ENCODE measurements at regions not wholly inside any gene's neighbourhood (a gene's known extent, or its start where the extent isn't known, plus 50 kb on each side); places are given as distances from the start of the nearest gene placed in this dataset.
"Not testable (repeated sequence)": the region's sequence is repeated elsewhere in the genome, so short reads cannot be mapped to it uniquely, and the experiment has no call there.

- DNase-seq (ENCODE audit: low read depth) = no peak
These were observed 128.1 kb upstream of the PTPRZ1 start for GRCh38 chr7:121744877-121745276.

GRCh38 chr7:121744319-121744718 lies 128.6 kb upstream of the PTPRZ1 start:
- DNase-seq (ENCODE audit: low read depth) = no peak

GRCh38 chr7:121741896-121742295 lies 131.1 kb upstream of the PTPRZ1 start:
- DNase-seq (ENCODE audit: low read depth) = no peak

- DNase-seq (ENCODE audit: low read depth) = no peak
These were observed 133.5 kb upstream of the PTPRZ1 start for GRCh38 chr7:121739465-121739864.

- DNase-seq (ENCODE audit: low read depth) = no peak
These were observed 142.1 kb upstream of the PTPRZ1 start for GRCh38 chr7:121730869-121731268.

- no peak for DNase-seq (ENCODE audit: low read depth)
These were observed 158.2 kb upstream of the PTPRZ1 start for GRCh38 chr7:121714559-121715303.

GRCh38 chr7:121712961-121713360 lies 160.0 kb upstream of the PTPRZ1 start:
- not testable (repeated sequence) for DNase-seq (ENCODE audit: low read depth)

GRCh38 chr7:121697731-121698316 lies 175.1 kb upstream of the PTPRZ1 start:
- no peak for DNase-seq (ENCODE audit: low read depth)

- DNase-seq (ENCODE audit: low read depth) = no peak
These were observed 176.0 kb upstream of the PTPRZ1 start for GRCh38 chr7:121696954-121697353.

- DNase-seq (ENCODE audit: low read depth) = no peak
These were observed 183.2 kb upstream of the PTPRZ1 start for GRCh38 chr7:121689749-121690148.

GRCh38 chr7:121681700-121682099 lies 191.3 kb upstream of the PTPRZ1 start:
- no peak for DNase-seq (ENCODE audit: low read depth)

GRCh38 chr7:121676168-121676567 lies 196.8 kb upstream of the PTPRZ1 start:
- no peak for DNase-seq (ENCODE audit: low read depth)

GRCh38 chr7:121674455-121674854 lies 198.5 kb upstream of the PTPRZ1 start:
- DNase-seq (ENCODE audit: low read depth) = not testable (repeated sequence)

- no peak for DNase-seq (ENCODE audit: low read depth)
These were observed 203.8 kb upstream of the PTPRZ1 start for GRCh38 chr7:121669144-121669543.

- no peak for DNase-seq (ENCODE audit: low read depth)
These were observed 206.7 kb upstream of the PTPRZ1 start for GRCh38 chr7:121666306-121666705.

- no peak for DNase-seq (ENCODE audit: low read depth)
These were observed 229.6 kb upstream of the PTPRZ1 start for GRCh38 chr7:121643320-121643719.

GRCh38 chr7:121639705-121640104 lies 233.3 kb upstream of the PTPRZ1 start:
- DNase-seq (ENCODE audit: low read depth) = no peak

- DNase-seq (ENCODE audit: low read depth) = no peak
These were observed 234.7 kb upstream of the PTPRZ1 start for GRCh38 chr7:121638286-121638685.

- DNase-seq (ENCODE audit: low read depth) = no peak
These were observed 238.2 kb upstream of the FAM3C start for GRCh38 chr7:121634356-121634755.

- no peak for DNase-seq (ENCODE audit: low read depth)
These were observed 237.1 kb upstream of the FAM3C start for GRCh38 chr7:121633186-121633585.

GRCh38 chr7:121624958-121625357 lies 228.8 kb upstream of the FAM3C start:
- DNase-seq (ENCODE audit: low read depth) = no peak

GRCh38 chr7:121623130-121623872 lies 227.2 kb upstream of the FAM3C start:
- DNase-seq (ENCODE audit: low read depth) = no peak

GRCh38 chr7:121621937-121622336 lies 225.8 kb upstream of the FAM3C start:
- no peak for DNase-seq (ENCODE audit: low read depth)
